CD4-positive, alpha-beta T cell (primary cell): ENCODE measurements at regions not wholly inside any gene's neighbourhood (a gene's known extent, or its start where the extent isn't known, plus 50 kb on each side); places are given as distances from the start of the nearest gene placed in this dataset.

ENCODE experiments used
- ATAC-seq: fragments of 200-7000 bp; cut with Tn5 transposase; one replicate; pipeline ENCODE4 v1.10.0; 2022; ENCODE audit warnings: mild to moderate bottlenecking; ENCODE audit not compliant: poor library complexity
- CTCF ChIA-PET: fragments of 350-600 bp; sonication (Branson Sonifier 250); formaldehyde crosslinking; loops from one replicate; lab custom pipeline; 2021; ENCODE audit warnings: antibody characterized with exemption, inconsistent platforms; lab: Charles Lee
- POLR2A ChIA-PET: fragments of 350-600 bp; sonication (Branson Sonifier 250); formaldehyde crosslinking; loops from one replicate; lab custom pipeline; 2021; ENCODE audit warnings: antibody characterized with exemption, inconsistent platforms; lab: Charles Lee
- DNase-seq, 14 experiments: peaks; one replicate each; pipeline ENCODE4 v3.0.0-alpha.2; 2013 to 2020; ENCODE audit warnings: mixed read lengths in 2 of 14
- H3K27ac ChIP-seq, 2 donors: one replicate each; pipeline versions ENCODE4 v1.5.1 to v1.7.0; 2013; ENCODE audit warnings: low read length in 2 of 2, low read depth in 1 of 2, mild to moderate bottlenecking in 1 of 2
- H3K27me3 ChIP-seq, 2 experiments: 1 replicate in 1 of 2; 2 replicates in 1 of 2; pipeline versions ENCODE4 v1.6.1 to v1.7.0; 2013; ENCODE audit warnings: low read length in 2 of 2, control low read depth in 1 of 2, mild to moderate bottlenecking in 1 of 2, moderate library complexity in 1 of 2; ENCODE audit not compliant: insufficient read depth in 2 of 2, control insufficient read depth in 1 of 2
- H3K36me3 ChIP-seq: one replicate; pipeline ENCODE4 v1.6.1; 2013; ENCODE audit warnings: low read length, control low read depth; ENCODE audit not compliant: insufficient read depth
- H3K4me1 ChIP-seq: one replicate; pipeline ENCODE4 v1.6.1; 2013; ENCODE audit warnings: low read length, control low read depth; ENCODE audit not compliant: insufficient read depth
- H3K4me3 ChIP-seq: one replicate; pipeline ENCODE4 v1.5.1; 2013; ENCODE audit warnings: mild to moderate bottlenecking, low read length, moderate library complexity
- H3K9me3 ChIP-seq, 2 experiments: 1 replicate in 1 of 2; 2 replicates in 1 of 2; pipeline versions ENCODE4 v1.6.1 to v1.7.0; 2013; ENCODE audit warnings: low read length in 2 of 2, mild to moderate bottlenecking in 2 of 2, control low read depth in 1 of 2, moderate library complexity in 1 of 2; ENCODE audit not compliant: control insufficient read depth in 1 of 2, insufficient read depth in 1 of 2
- H3K27ac Mint-ChIP-seq: one replicate; pipeline ENCODE4 v1.8.0; 2020; ENCODE audit warnings: mixed read lengths
- H3K27me3 Mint-ChIP-seq: one replicate; pipeline ENCODE4 v1.8.0; 2021; ENCODE audit warnings: mixed read lengths
- H3K36me3 Mint-ChIP-seq: one replicate; pipeline ENCODE4 v1.8.0; 2021; ENCODE audit warnings: low read depth, mixed read lengths
- H3K4me1 Mint-ChIP-seq: one replicate; pipeline ENCODE4 v1.8.0; 2021; ENCODE audit warnings: low read depth, mixed read lengths
- H3K4me3 Mint-ChIP-seq: one replicate; pipeline ENCODE4 v1.8.0; 2020; ENCODE audit warnings: mild to moderate bottlenecking, mixed read lengths
- H3K9me3 Mint-ChIP-seq: one replicate; pipeline ENCODE4 v1.8.0; 2020; ENCODE audit warnings: mixed read lengths
- CTCF ChIP-seq: fragments of 200-600 bp; IDR thresholded peaks from one replicate; pipeline ENCODE4 v1.8.0; 2022; ENCODE audit warnings: antibody characterized with exemption, mild to moderate bottlenecking
- intact Hi-C, 2 experiments: fragments of 100-400 bp; cut with DNase I in 1 of 2; cut with micrococcal nuclease in 1 of 2; formaldehyde crosslinking; loops; one replicate each; pipeline versions ENCODE4 v1.15.1 to v1.9.0; 2023 to 2025; cut with DNase I, micrococcal nuclease

GRCh38 chr7:69467826-69468225 lies 130.4 kb upstream of the AUTS2 start:
- no peaks in the 10 kb centered on the region for H3K4me1 Mint-ChIP-seq
- Histone ChIP-seq H3K9me3 (peaks cover 7 to 25% of the 10 kb centered on the region in 2 experiments), H3K4me1 (no peaks in the 10 kb centered on the region), H3K4me3 (no peak overlapping the region), H3K27ac (no peak overlapping the region), H3K36me3 (no peaks in the 10 kb centered on the region), H3K27me3 (no peaks in the 10 kb centered on the region)
- no peak overlapping the region for H3K4me3 Mint-ChIP-seq
- POLR2A ChIA-PET, result no interaction called here
- peaks cover 9% of the 10 kb centered on the region for H3K9me3 Mint-ChIP-seq
- DNase-seq (no peak), ATAC-seq (no peak)
- no peaks in the 10 kb centered on the region for H3K27me3 Mint-ChIP-seq
- CTCF ChIA-PET, result no interaction called here
- H3K27ac Mint-ChIP-seq, result no peak overlapping the region
- TF ChIP-seq CTCF, result no peak
- H3K36me3 Mint-ChIP-seq, result no peaks in the 10 kb centered on the region
- intact Hi-C loops, result no loop called here

- POLR2A ChIA-PET, result interaction anchor here (0.7 kb wide), 1 partner anchor 1664 kb away, joined by 3 read pairs; no protein-coding TSS in a partner anchor
- Histone ChIP-seq H3K36me3 (no peaks in the 10 kb centered on the region), H3K4me1 (no peaks in the 10 kb centered on the region), H3K27ac (no peak overlapping the region), H3K9me3 (peaks cover 0 to 6% of the 10 kb centered on the region in 2 experiments), H3K27me3 (no peaks in the 10 kb centered on the region), H3K4me3 (no peak overlapping the region)
- no peaks in the 10 kb centered on the region for H3K27me3 Mint-ChIP-seq
- no peak for DNase-seq
- ATAC-seq, result no peak
- H3K9me3 Mint-ChIP-seq, result no peaks in the 10 kb centered on the region
- no peak overlapping the region for H3K27ac Mint-ChIP-seq
- intact Hi-C loops, result no loop called here
- no peak overlapping the region for H3K4me3 Mint-ChIP-seq
- H3K36me3 Mint-ChIP-seq, result no peaks in the 10 kb centered on the region
- CTCF ChIA-PET, result interaction anchor here (0.7 kb wide), 1 partner anchor 1785 kb away, joined by 3 read pairs; no protein-coding TSS in a partner anchor
- no peak for TF ChIP-seq CTCF
- no peaks in the 10 kb centered on the region for H3K4me1 Mint-ChIP-seq
Observed at GRCh38 chr7:69476416-69476815, 121.9 kb upstream of the AUTS2 start.

- Histone ChIP-seq H3K9me3 (peaks cover 0 to 8% of the 10 kb centered on the region in 2 experiments), H3K36me3 (no peaks in the 10 kb centered on the region), H3K27me3 (no peaks in the 10 kb centered on the region), H3K27ac (no peak overlapping the region), H3K4me1 (no peaks in the 10 kb centered on the region), H3K4me3 (no peak overlapping the region)
- no peak for DNase-seq
- no peaks in the 10 kb centered on the region for H3K9me3 Mint-ChIP-seq
- no peaks in the 10 kb centered on the region for H3K36me3 Mint-ChIP-seq
- CTCF ChIA-PET, result no interaction called here
- H3K4me3 Mint-ChIP-seq, result no peak overlapping the region
- POLR2A ChIA-PET, result no interaction called here
- no peaks in the 10 kb centered on the region for H3K4me1 Mint-ChIP-seq
- no peak for ATAC-seq
- H3K27me3 Mint-ChIP-seq, result no peaks in the 10 kb centered on the region
- intact Hi-C loops, result no loop called here
- no peak overlapping the region for H3K27ac Mint-ChIP-seq
- TF ChIP-seq CTCF, result no peak
Observed at GRCh38 chr7:69482676-69483075, 115.6 kb upstream of the AUTS2 start.
